HCT116 (cell line): ENCODE measurements at regions not wholly inside any gene's neighbourhood (a gene's known extent, or its start where the extent isn't known, plus 50 kb on each side); places are given as distances from the start of the nearest gene placed in this dataset.

Experiments used
- ATAC-seq: fragments of 200-7000 bp; cut with Tn5 transposase; 2 replicates; pipeline ENCODE4 v1.9.1; 2020; ENCODE audit warnings: mild to moderate bottlenecking, moderate library complexity
- BruUV-seq: library from RNA; stranded (reverse); fragments of 400-500 nt; replicated peaks from 2 replicates; lab custom pipeline; 2021; lab: Mats Ljungman, UMichigan
- CTCF ChIA-PET: fragments of 300-600 bp; sonication (Branson Sonifier 250); formaldehyde crosslinking; loops from one replicate; lab custom pipeline; 2021; ENCODE audit warnings: antibody characterized with exemption; lab: Charles Lee
- POLR2A ChIA-PET: fragments of 300-600, 350-600 bp; sonication (Branson Sonifier 250); formaldehyde crosslinking; loops from one replicate; lab custom pipeline; 2021; ENCODE audit warnings: antibody characterized with exemption; lab: Charles Lee
- RAD21 ChIA-PET, 2 experiments: fragments of 300-600 bp; sonication (Branson Sonifier 250); formaldehyde crosslinking; loops; one replicate each; lab custom pipeline; 2023; ENCODE audit warnings: low total read pairs in 2 of 2; ENCODE audit not compliant: uncharacterized antibody in 2 of 2, unreplicated experiment in 2 of 2, low non-redundant PET in 1 of 2; lab: Charles Lee
- DNase-seq: peaks from one replicate; pipeline ENCODE4 v3.0.0-alpha.2; 2010; ENCODE audit warnings: low read depth, low spot score
- H2AFZ ChIP-seq: fragments of 200-600 bp; shearing (Covaris generic), sonication (generic); 2 replicates; pipeline ENCODE4 v1.6.1; 2017; ENCODE audit warnings: low read depth, mixed run types, mixed read lengths, antibody characterized with exemption, low read length; ENCODE audit not compliant: poor library complexity, severe bottlenecking
- H3K27ac ChIP-seq: 2 replicates; pipeline ENCODE4 v1.5.1; 2012; ENCODE audit warnings: low read depth, low read length
- H3K27me3 ChIP-seq: fragments of 200-600 bp; sonication (generic); 2 replicates; pipeline ENCODE4 v1.6.1; 2016; ENCODE audit warnings: mixed run types, low read length, mixed read lengths; ENCODE audit not compliant: insufficient read depth
- H3K36me3 ChIP-seq, 2 experiments: fragments of 200-500 bp in 1 of 2; fragments of 200-600 bp in 1 of 2; sonication (Bioruptor generic) in 1 of 2; sonication (generic) in 1 of 2; 2 replicates each; pipeline versions ENCODE4 v1.5.1 to v1.6.1; 2014 to 2016; ENCODE audit warnings: low read length in 2 of 2, inconsistent platforms in 1 of 2, mixed read lengths in 1 of 2, mixed run types in 1 of 2; ENCODE audit not compliant: insufficient read depth in 2 of 2, control insufficient read depth in 1 of 2
- H3K4me1 ChIP-seq, 2 experiments: fragments of 200-600 bp in 1 of 2; sonication (generic) in 1 of 2; 2 replicates each; pipeline versions ENCODE4 v1.5.1 to v1.6.1; 2012 to 2017; ENCODE audit warnings: low read length in 2 of 2, inconsistent platforms in 1 of 2, mild to moderate bottlenecking in 1 of 2, mixed read lengths in 1 of 2, mixed run types in 1 of 2, moderate library complexity in 1 of 2; ENCODE audit not compliant: insufficient read depth in 2 of 2, control insufficient read depth in 1 of 2
- H3K4me2 ChIP-seq: fragments of 200-600 bp; sonication (generic); 2 replicates; pipeline ENCODE4 v1.6.1; 2017; ENCODE audit warnings: mixed run types, low read length, mixed read lengths
- H3K4me3 ChIP-seq, 2 experiments: fragments of 200-600 bp in 1 of 2; sonication (generic) in 1 of 2; replicated peaks in 1 of 2; 2 replicates each; pipeline ENCODE4 v1.5.1; 2011 to 2016; ENCODE audit warnings: low read length in 2 of 2, control low read depth in 1 of 2, low read depth in 1 of 2, mild to moderate bottlenecking in 1 of 2, mixed read lengths in 1 of 2, mixed run types in 1 of 2
- H3K79me2 ChIP-seq: fragments of 200-600 bp; sonication (generic); 2 replicates; pipeline ENCODE4 v1.6.1; 2017; ENCODE audit warnings: mild to moderate bottlenecking, mixed run types, low read length, moderate library complexity, mixed read lengths; ENCODE audit not compliant: insufficient read depth
- H3K9ac ChIP-seq: fragments of 200-600 bp; sonication (generic); 2 replicates; pipeline ENCODE4 v1.6.1; 2016; ENCODE audit warnings: low read length, mixed read lengths
- H3K9me2 ChIP-seq: fragments of 200-600 bp; sonication (generic), shearing (Covaris generic); 2 replicates; pipeline ENCODE4 v1.6.1; 2017; ENCODE audit warnings: mixed run types, mild to moderate bottlenecking, moderate library complexity; ENCODE audit not compliant: insufficient read depth
- H3K9me3 ChIP-seq, 2 experiments: fragments of 200-500 bp in 1 of 2; fragments of 200-600 bp in 1 of 2; sonication (Bioruptor generic) in 1 of 2; sonication (generic) in 1 of 2; 2 replicates each; pipeline ENCODE4 v1.6.1; 2014 to 2017; ENCODE audit warnings: low read length in 2 of 2, mixed read lengths in 2 of 2, inconsistent platforms in 1 of 2, low read depth in 1 of 2, mild to moderate bottlenecking in 1 of 2, mixed run types in 1 of 2, moderate library complexity in 1 of 2; ENCODE audit not compliant: control insufficient read depth in 1 of 2, insufficient read depth in 1 of 2
- H4K20me1 ChIP-seq: fragments of 200-600 bp; sonication (generic), shearing (Covaris generic); 2 replicates; pipeline ENCODE4 v1.6.1; 2017; ENCODE audit warnings: mixed run types, mild to moderate bottlenecking, moderate library complexity; ENCODE audit not compliant: insufficient read depth
- ELF1 ChIP-seq: IDR thresholded peaks from 2 replicates; pipeline ENCODE4 v1.6.1; 2012; ENCODE audit warnings: low read depth, borderline replicate concordance
- EZH2 ChIP-seq: fragments of 200-600 bp; sonication (generic); IDR thresholded peaks from 2 replicates; pipeline ENCODE4 v1.6.1; 2017; ENCODE audit warnings: antibody characterized with exemption, mixed run types
- EZH2phosphoT487 ChIP-seq: fragments of 200-600 bp; IDR thresholded peaks from 2 replicates; pipeline ENCODE4 v1.6.1; 2018; ENCODE audit warnings: antibody characterized with exemption, borderline replicate concordance
- REST ChIP-seq: IDR thresholded peaks from 2 replicates; pipeline ENCODE4 v1.6.1; 2012; ENCODE audit warnings: low read depth
- SRF ChIP-seq: IDR thresholded peaks from 2 replicates; pipeline ENCODE4 v1.6.1; 2012; ENCODE audit warnings: low read depth
- TCF7L2 ChIP-seq: IDR thresholded peaks from 2 replicates; pipeline ENCODE4 v1.7.0; 2011; ENCODE audit warnings: borderline replicate concordance, inconsistent platforms; ENCODE audit not compliant: insufficient read depth, insufficient read length; ENCODE audit errors: extremely low read depth
- YY1 ChIP-seq: IDR thresholded peaks from 2 replicates; pipeline ENCODE4 v1.6.1; 2011; ENCODE audit warnings: low read length, low read depth, moderate library complexity, mild to moderate bottlenecking; ENCODE audit not compliant: insufficient replicate concordance; ENCODE audit errors: extremely low read depth
- ZFX ChIP-seq: fragments of 450-650 bp; IDR thresholded peaks from 2 replicates; pipeline ENCODE4 v1.6.1; 2017
- ZNF274 ChIP-seq: fragments of 200-500 bp; sonication (Bioruptor generic); IDR thresholded peaks from 2 replicates; pipeline ENCODE4 v1.6.1; 2014; ENCODE audit warnings: mild to moderate bottlenecking, low read depth, low read length, inconsistent platforms
- intact Hi-C: fragments of 100-400 bp; cut with micrococcal nuclease; formaldehyde crosslinking; loops from 2 replicates; pipeline ENCODE4 v1.10.0; 2022

DNA sequence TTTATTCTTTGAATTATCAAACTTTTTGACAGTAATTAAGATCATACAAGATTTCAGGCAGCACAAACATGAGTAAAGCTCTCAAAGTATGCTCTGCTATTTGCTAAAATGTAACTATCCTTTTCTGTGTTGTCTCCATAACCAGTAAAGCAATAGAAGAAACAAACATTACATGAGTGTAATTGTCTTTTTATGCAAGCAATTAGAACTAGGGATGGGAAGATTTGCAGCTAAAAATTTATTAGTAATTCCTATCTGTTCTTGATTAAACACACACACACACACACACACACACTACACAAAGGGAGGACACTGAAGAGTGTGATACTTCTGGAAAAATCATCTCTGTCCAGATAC, 512.9 kb downstream of the FAT4 start:
- Histone ChIP-seq H3K36me3 (no peaks in the 10 kb centered on the region), H3K27me3 (no peaks in the 10 kb centered on the region), H3K9me3 (no peaks in the 10 kb centered on the region), H2AFZ (no peak overlapping the region), H3K9me2 (no peaks in the 10 kb centered on the region), H3K4me2 (no peak overlapping the region), H3K27ac (no peak overlapping the region), H3K9ac (no peak overlapping the region), H3K4me3 (no peak overlapping the region), H3K79me2 (no peaks in the 10 kb centered on the region), H4K20me1 (no peaks in the 10 kb centered on the region), H3K4me1 (no peaks in the 10 kb centered on the region)
- BruUV-seq = no TSS peak
- TF ChIP-seq EZH2phosphoT487 (no peak), YY1 (no peak), ZNF274 (no peak), ZFX (no peak), REST (no peak), ELF1 (no peak), SRF (no peak), TCF7L2 (no peak), EZH2 (no peak)
- ChIA-PET RAD21 (no interaction called here), CTCF (no interaction called here), POLR2A (no interaction called here)
- DNase-seq = no peak
- intact Hi-C loops = no loop called here
- ATAC-seq = no peak
